ENCODE measurements at regions not wholly inside any gene's neighbourhood (a gene's known extent, or its start where the extent isn't known, plus 50 kb on each side); places are given as distances from the start of the nearest gene placed in this dataset.

GRCh38 chr21:41606706-41607105 is 98.7 kb upstream of the TMPRSS2 start:
- Histone ChIP-seq H3K4me3 (no peak overlapping the region), H3K4me1 (peaks cover 6% of the 10 kb centered on the region), H3K9ac (no peak overlapping the region), H3K4me2 (no peak overlapping the region), H3K9me3 (ENCODE audit: low read depth) (no peaks in the 10 kb centered on the region), H3K79me2 (ENCODE audit: low read depth) (no peaks in the 10 kb centered on the region), H3K36me3 (no peaks in the 10 kb centered on the region), H3K27ac (no peak overlapping the region), H3K27me3 (no peaks in the 10 kb centered on the region), H3F3A (ENCODE audit: low read depth) (no peaks in the 10 kb centered on the region), H2AFZ (replicated peaks) (no peak overlapping the region), H4K20me1 (ENCODE audit: low read depth) (no peaks in the 10 kb centered on the region)
- H3K4me3 Mint-ChIP-seq, result no peak overlapping the region
- no peaks in the 10 kb centered on the region for H3K9me3 Mint-ChIP-seq
- no peaks in the 10 kb centered on the region for H3K36me3 Mint-ChIP-seq
- peaks cover 12% of the 10 kb centered on the region for H3K27me3 Mint-ChIP-seq (ENCODE audit: insufficient read depth, low read depth)
- peaks cover 6% of the 10 kb centered on the region for H3K4me1 Mint-ChIP-seq
- TF ChIP-seq EZH2phosphoT487 (IDR thresholded peaks at IDR 0.05) (no peak), EZH2 (IDR thresholded peaks at IDR 0.05) (no peak), CTCF (IDR thresholded peaks at IDR 0.05) (no peak)
- H3K27ac Mint-ChIP-seq, result no peak overlapping the region
- no peak for DNase-seq (ENCODE audit: low spot score)

GRCh38 chr21:41605934-41606285 is 98.0 kb upstream of the TMPRSS2 start:
- H3K9me3 ChIP-seq (ENCODE audit: low read depth), result no peaks in the 10 kb centered on the region
- H3K27me3 ChIP-seq, result no peaks in the 10 kb centered on the region
- no peaks in the 10 kb centered on the region for H3F3A ChIP-seq (ENCODE audit: low read depth)
- H3K36me3 Mint-ChIP-seq, result no peaks in the 10 kb centered on the region
- no peaks in the 10 kb centered on the region for H3K9me3 Mint-ChIP-seq
- no peak overlapping the region for H3K4me3 ChIP-seq
- no peak for DNase-seq (ENCODE audit: low spot score)
- H3K4me2 ChIP-seq, result no peak overlapping the region
- H4K20me1 ChIP-seq (ENCODE audit: low read depth), result no peaks in the 10 kb centered on the region
- no peaks in the 10 kb centered on the region for H3K36me3 ChIP-seq
- H3K4me3 Mint-ChIP-seq, result no peak overlapping the region
- no peak overlapping the region for H3K9ac ChIP-seq
- peak overlapping the region; percentile 12 for H3K27ac Mint-ChIP-seq
- no peaks in the 10 kb centered on the region for H3K79me2 ChIP-seq (ENCODE audit: low read depth)
- H3K27me3 Mint-ChIP-seq (ENCODE audit: insufficient read depth, low read depth), result peaks cover 10% of the 10 kb centered on the region
- H3K4me1 Mint-ChIP-seq, result peaks cover 6% of the 10 kb centered on the region
- TF ChIP-seq CTCF (IDR thresholded peaks at IDR 0.05) (no peak), EZH2 (IDR thresholded peaks at IDR 0.05) (no peak), EZH2phosphoT487 (IDR thresholded peaks at IDR 0.05) (no peak)
- H3K4me1 ChIP-seq, result peaks cover 6% of the 10 kb centered on the region
- H2AFZ ChIP-seq (replicated peaks), result no peak overlapping the region
- no peak overlapping the region for H3K27ac ChIP-seq

- Histone ChIP-seq H2AFZ (replicated peaks) (no peak overlapping the region), H3K9me3 (ENCODE audit: low read depth) (no peaks in the 10 kb centered on the region), H3K4me2 (no peak overlapping the region), H3K4me3 (no peak overlapping the region), H4K20me1 (ENCODE audit: low read depth) (no peaks in the 10 kb centered on the region), H3K27ac (no peak overlapping the region), H3K27me3 (no peaks in the 10 kb centered on the region), H3K9ac (no peak overlapping the region), H3K36me3 (no peaks in the 10 kb centered on the region), H3K4me1 (peaks cover 6% of the 10 kb centered on the region), H3F3A (ENCODE audit: low read depth) (no peaks in the 10 kb centered on the region), H3K79me2 (ENCODE audit: low read depth) (no peaks in the 10 kb centered on the region)
- DNase-seq (ENCODE audit: low spot score), result peak; percentile 37
- no peak overlapping the region for H3K27ac Mint-ChIP-seq
- peaks cover 10% of the 10 kb centered on the region for H3K27me3 Mint-ChIP-seq (ENCODE audit: insufficient read depth, low read depth)
- H3K36me3 Mint-ChIP-seq, result no peaks in the 10 kb centered on the region
- peaks cover 6% of the 10 kb centered on the region for H3K4me1 Mint-ChIP-seq
- TF ChIP-seq EZH2 (IDR thresholded peaks at IDR 0.05) (no peak), CTCF (IDR thresholded peaks at IDR 0.05) (no peak), EZH2phosphoT487 (IDR thresholded peaks at IDR 0.05) (no peak)
- H3K4me3 Mint-ChIP-seq, result no peak overlapping the region
- no peaks in the 10 kb centered on the region for H3K9me3 Mint-ChIP-seq
Observed at GRCh38 chr21:41605178-41605933, 97.4 kb upstream of the TMPRSS2 start.

All from neural progenitor cell (in vitro differentiated cells).